ENCODE measurements at regions not wholly inside any gene's neighbourhood (a gene's known extent, or its start where the extent isn't known, plus 50 kb on each side); places are given as distances from the start of the nearest gene placed in this dataset.

DNA sequence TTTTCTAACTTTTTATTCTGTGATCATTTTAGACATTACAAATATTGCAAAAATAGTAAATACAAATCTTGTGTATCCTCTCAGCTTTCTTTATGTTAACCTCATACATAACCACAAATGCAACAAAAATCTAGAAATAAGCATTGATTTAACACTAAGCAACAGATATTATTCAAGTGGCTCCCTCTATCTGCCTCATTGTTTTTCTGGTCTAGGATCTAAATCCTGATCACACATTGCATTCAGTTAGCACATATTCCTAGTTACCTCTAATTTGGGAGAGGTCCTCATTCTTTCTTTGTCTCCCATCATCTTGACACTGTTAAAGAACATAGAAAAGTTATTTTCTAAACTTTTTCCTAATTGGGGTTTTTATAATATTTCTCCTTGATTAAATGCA lies 1126.0 kb downstream of the ROBO2 start:
- TF ChIP-seq, protein P1, sequence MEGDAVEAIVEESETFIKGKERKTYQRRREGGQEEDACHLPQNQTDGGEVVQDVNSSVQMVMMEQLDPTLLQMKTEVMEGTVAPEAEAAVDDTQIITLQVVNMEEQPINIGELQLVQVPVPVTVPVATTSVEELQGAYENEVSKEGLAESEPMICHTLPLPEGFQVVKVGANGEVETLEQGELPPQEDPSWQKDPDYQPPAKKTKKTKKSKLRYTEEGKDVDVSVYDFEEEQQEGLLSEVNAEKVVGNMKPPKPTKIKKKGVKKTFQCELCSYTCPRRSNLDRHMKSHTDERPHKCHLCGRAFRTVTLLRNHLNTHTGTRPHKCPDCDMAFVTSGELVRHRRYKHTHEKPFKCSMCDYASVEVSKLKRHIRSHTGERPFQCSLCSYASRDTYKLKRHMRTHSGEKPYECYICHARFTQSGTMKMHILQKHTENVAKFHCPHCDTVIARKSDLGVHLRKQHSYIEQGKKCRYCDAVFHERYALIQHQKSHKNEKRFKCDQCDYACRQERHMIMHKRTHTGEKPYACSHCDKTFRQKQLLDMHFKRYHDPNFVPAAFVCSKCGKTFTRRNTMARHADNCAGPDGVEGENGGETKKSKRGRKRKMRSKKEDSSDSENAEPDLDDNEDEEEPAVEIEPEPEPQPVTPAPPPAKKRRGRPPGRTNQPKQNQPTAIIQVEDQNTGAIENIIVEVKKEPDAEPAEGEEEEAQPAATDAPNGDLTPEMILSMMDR (IDR thresholded peaks at IDR 0.05): peak in 6 of 9 donors; percentile 16 to 47 (median 38)
- Histone ChIP-seq H3K27ac (no peak overlapping the region), H3K27me3 (no peaks in the 10 kb centered on the region), H3K4me3 (no peak overlapping the region), H3K36me3 (no peaks in the 10 kb centered on the region), H3K9me3 (no peaks in the 10 kb centered on the region), H3K4me1 (no peaks in the 10 kb centered on the region)
- ATAC-seq: no peak
- DNase-seq: no peak
- intact Hi-C loops (cut with DNase I): no loop called here

DNA sequence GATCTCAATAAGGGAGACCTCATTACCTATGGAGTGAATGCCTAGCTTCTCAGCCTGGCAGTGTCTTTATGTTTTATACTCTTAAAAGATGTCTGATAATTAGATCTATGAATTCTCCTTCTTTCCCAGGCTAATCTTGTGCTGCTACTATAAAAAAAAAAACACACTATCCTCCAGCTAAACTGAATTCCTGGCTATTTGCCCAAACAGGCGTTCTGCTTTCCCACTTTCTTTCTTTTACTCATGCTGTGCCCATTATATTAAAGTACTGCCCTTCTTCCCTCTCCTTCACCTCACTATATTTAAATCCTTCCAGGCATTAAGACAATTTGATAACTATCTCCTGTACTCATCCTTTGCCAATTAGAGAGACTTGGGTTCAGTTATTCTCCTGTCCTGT lies 1134.9 kb downstream of the ROBO2 start:
- TF ChIP-seq, protein P1 (IDR thresholded peaks at IDR 0.05): no peak
- Histone ChIP-seq H3K27me3 (no peaks in the 10 kb centered on the region), H3K36me3 (no peaks in the 10 kb centered on the region), H3K27ac (no peak overlapping the region), H3K4me1 (no peaks in the 10 kb centered on the region), H3K9me3 (no peaks in the 10 kb centered on the region), H3K4me3 (no peak overlapping the region)
- intact Hi-C loops (cut with DNase I): no loop called here
- WGBS, 2 donors: 4 to 11% methylated on average over 1 of the region's 1 CpG
- ATAC-seq: no peak
- DNase-seq: no peak

DNA sequence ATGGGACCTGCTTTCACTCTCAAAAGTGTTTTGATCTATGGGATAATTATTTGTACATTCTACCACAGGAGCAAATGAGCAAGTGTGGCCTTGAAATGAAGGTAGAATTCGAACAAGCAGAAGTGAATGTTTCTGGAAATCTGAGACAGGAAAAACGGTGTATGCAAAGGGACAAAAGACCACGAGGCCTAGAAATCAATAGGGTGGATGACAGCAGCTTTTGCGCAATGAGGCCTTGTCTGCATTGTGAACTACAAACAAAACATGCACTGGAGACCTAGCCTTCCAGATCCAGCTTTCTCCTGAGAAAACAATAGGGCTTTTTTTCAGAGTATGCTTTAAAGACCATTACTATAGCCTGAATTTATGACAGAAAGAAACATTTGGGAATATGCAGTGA lies 1137.0 kb downstream of the ROBO2 start:
- Histone ChIP-seq H3K4me3 (no peak overlapping the region), H3K27ac (no peak overlapping the region), H3K4me1 (no peaks in the 10 kb centered on the region), H3K36me3 (no peaks in the 10 kb centered on the region), H3K9me3 (no peaks in the 10 kb centered on the region), H3K27me3 (no peaks in the 10 kb centered on the region)
- WGBS, 2 donors: 83 to 86% methylated on average over 4 of the region's 4 CpGs
- ATAC-seq: no peak
- TF ChIP-seq, protein P1 (IDR thresholded peaks at IDR 0.05): no peak
- intact Hi-C loops (cut with DNase I): no loop called here
- DNase-seq: no peak

DNA sequence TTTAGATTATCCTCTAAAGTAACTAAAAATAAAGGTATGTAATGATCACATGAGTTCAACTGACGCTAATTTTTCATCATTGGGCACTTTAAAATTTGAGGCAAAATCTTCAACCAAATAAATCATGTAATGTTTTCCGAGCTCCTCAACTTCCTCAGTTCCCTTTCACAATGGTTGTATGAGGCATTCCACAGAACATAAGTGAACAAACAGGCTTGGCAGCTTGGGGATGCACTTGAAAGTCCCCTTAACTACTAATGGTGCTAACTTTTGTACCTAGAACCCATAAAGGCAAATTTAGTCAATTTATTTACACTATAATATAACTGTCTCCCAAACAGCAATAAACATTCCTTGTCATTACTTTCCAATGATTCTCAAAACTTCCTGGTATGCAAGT lies 1137.9 kb downstream of the ROBO2 start:
- no peaks in the 10 kb centered on the region for H3K36me3 ChIP-seq
- H3K9me3 ChIP-seq: no peaks in the 10 kb centered on the region
- intact Hi-C loops (cut with DNase I): no loop called here
- 81 to 86% methylated on average over 2 of the region's 2 CpGs for WGBS, 2 donors
- ATAC-seq (no peak), DNase-seq (no peak)
- no peak overlapping the region for H3K27ac ChIP-seq
- H3K4me3 ChIP-seq: no peak overlapping the region
- no peaks in the 10 kb centered on the region for H3K27me3 ChIP-seq
- no peaks in the 10 kb centered on the region for H3K4me1 ChIP-seq
- TF ChIP-seq, protein P1 (IDR thresholded peaks at IDR 0.05): no peak

DNA sequence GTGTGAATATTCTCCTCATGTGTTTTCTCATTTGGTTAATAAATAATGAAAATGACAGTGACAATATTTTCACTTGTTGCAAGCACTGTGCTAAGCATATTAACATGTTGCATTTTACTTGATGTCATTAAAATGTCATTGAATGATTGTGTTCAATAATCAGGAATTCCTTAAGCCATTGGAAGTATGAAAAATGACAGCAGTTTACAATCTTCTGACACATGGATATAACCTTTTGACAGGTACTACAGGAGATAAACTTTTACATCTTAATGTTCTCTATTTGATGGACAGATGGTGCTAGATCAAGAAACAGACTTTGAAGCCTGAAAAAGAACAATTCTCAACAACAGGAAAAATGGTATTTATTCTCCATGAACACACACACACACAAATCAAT lies 1138.3 kb downstream of the ROBO2 start:
- Histone ChIP-seq H3K27ac (no peak overlapping the region), H3K4me1 (no peaks in the 10 kb centered on the region), H3K36me3 (no peaks in the 10 kb centered on the region), H3K9me3 (no peaks in the 10 kb centered on the region), H3K27me3 (no peaks in the 10 kb centered on the region), H3K4me3 (no peak overlapping the region)
- intact Hi-C loops (cut with DNase I): no loop called here
- TF ChIP-seq, protein P1 (IDR thresholded peaks at IDR 0.05): no peak
- DNase-seq: no peak
- no peak for ATAC-seq

Measured in heart right ventricle (tissue), 16 donors.